DOHH2 (cell line): ENCODE measurements at regions not wholly inside any gene's neighbourhood (a gene's known extent, or its start where the extent isn't known, plus 50 kb on each side); places are given as distances from the start of the nearest gene placed in this dataset.

Experiments used
- CTCF ChIP-seq: fragments of 200-600 bp; sonication (generic); IDR thresholded peaks from one replicate; pipeline ENCODE4 v1.5.1; 2014; ENCODE audit warnings: antibody characterized with exemption, mild to moderate bottlenecking, low read depth, low read length; ENCODE audit not compliant: poor library complexity, severe bottlenecking
- EZH2phosphoT487 ChIP-seq: fragments of 200-600 bp; sonication (generic); IDR thresholded peaks from 2 replicates; pipeline ENCODE4 v1.6.1; 2017; ENCODE audit warnings: borderline replicate concordance, mild to moderate bottlenecking, antibody characterized with exemption, low read length, moderate library complexity, mixed read lengths

DNA sequence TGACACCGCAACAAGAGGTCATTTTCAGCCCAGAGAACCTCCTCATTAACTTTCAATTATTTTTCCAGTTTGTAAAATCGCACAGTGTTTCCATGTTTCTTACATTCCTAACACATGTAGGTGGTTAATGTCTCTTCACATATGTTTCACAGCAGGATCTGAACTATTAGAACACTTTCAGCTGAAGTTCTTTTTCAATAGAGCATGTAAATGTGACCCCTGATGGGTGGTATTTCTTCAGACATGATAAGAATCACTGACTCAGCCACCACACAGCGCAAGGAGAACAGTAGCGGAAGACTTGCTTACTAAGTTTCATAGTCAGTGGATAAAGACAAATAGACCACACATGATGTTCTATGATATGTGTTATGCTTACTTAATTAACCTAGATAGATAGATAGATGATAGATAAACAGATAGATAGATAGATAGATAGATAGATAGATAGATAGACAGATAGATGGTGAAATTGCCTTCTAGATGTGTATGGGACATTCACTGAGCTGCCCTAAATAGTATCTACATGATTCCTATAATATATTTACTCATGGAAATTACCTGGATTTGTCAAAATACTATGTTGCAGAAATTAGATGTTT is 1992.1 kb upstream of the NUDT12 start:
- TF ChIP-seq CTCF, result no peak
- TF ChIP-seq EZH2phosphoT487, result no peak
